ENCODE measurements at regions not wholly inside any gene's neighbourhood (a gene's known extent, or its start where the extent isn't known, plus 50 kb on each side); places are given as distances from the start of the nearest gene placed in this dataset.

GRCh38 chr9:129435291-129435690 is 185.6 kb downstream of the C9orf50 start:
- TF ChIP-seq CTCF (IDR thresholded peaks at IDR 0.05; ENCODE audit: extremely low read depth in 1 of 2, insufficient read depth in 1 of 2, low read depth in 1 of 2, low read length in 2 of 2) (no peak), POLR2A (IDR thresholded peaks at IDR 0.05; ENCODE audit: low read depth, low read length) (no peak), MYC (IDR thresholded peaks at IDR 0.05; ENCODE audit: low read depth, low read length) (no peak), POLR2AphosphoS5 (IDR thresholded peaks at IDR 0.05; ENCODE audit: insufficient read depth, low read depth, low read length) (no peak)

Measured in endothelial cell of umbilical vein (primary cell).